ENCODE measurements at regions not wholly inside any gene's neighbourhood (a gene's known extent, or its start where the extent isn't known, plus 50 kb on each side); places are given as distances from the start of the nearest gene placed in this dataset.
A peak's percentile ranks its signal among the peaks of the same experiment; 100 is the strongest.
"Not testable (repeated sequence)": the region's sequence is repeated elsewhere in the genome, so short reads cannot be mapped to it uniquely, and the experiment has no call there.

DNA sequence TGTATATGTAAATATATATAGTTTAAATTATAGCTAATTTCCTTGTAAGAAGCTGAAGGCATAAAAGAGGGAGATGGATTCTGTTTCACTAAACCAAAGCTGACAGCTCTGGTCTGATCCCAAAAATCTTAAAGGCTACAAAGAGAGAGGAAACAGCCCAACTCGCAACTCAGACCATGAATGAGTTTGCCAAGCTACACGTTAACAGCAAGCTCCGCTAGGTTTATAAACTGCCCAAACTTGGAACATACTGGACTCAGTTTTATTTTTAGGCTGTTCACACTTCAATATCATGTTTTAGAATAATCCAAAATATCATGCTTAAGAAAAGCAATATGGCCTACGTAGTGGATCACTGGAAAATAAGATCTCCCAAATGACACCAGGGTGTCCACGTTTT is 318.3 kb upstream of the RPS23 start:
- DNase-seq: no peak

DNA sequence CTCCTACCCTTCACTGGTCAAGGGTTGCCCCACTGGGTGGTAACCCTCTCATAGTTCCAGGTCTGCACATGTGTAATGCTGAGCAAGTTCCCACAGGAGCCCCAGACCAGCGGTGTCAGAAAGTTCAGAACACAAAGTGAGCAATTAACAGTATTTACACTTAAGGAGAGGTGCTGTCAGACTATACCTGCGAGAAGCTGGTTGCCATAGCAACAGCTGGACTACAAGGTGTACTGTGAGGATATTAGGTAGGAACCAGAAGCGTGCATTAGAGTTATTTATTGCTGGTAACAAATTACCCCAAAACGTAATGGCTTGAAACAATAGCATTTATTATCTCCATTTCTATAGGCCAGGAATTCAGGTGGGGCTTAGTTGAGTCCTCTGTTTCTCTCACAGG is 317.0 kb upstream of the RPS23 start:
- DNase-seq: no peak

DNA sequence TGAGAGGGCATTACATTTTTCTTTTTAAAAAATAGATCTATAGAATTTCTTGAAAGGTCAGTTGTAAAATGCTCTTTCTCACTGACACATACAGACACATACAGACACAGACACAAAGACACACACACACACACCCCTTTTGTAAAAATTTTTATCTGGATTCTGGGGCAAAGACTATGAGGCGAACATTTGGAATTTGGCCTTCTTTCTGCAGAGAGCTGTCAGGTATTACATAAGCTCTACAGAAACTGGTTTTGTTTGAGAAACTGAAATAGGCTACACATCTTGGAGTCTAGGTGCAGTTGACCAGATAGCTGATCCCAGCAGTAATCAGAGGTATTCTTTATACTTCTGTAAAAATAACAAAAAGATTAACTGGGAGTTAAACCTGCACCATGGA is 315.9 kb upstream of the RPS23 start:
- no peak for DNase-seq

DNA sequence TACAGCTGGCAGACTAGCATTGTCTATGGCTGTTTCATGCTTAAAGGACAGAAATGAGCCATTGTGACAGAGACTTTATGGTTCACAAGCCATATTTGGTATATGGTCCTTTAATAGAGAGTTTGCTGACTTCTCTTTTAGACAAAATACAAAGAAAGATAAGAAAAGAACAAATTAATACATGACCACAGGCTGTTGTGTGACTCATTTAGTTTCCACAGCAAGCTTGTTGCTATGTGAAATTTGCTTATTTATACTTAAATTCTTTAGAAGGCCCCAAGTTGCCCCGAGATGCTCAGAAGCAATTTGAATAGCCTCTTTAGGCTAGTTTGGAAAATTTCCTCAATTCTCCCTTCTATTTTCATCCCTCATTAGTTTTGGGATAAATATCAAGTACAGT is 315.3 kb upstream of the RPS23 start:
- DNase-seq: no peak

DNA sequence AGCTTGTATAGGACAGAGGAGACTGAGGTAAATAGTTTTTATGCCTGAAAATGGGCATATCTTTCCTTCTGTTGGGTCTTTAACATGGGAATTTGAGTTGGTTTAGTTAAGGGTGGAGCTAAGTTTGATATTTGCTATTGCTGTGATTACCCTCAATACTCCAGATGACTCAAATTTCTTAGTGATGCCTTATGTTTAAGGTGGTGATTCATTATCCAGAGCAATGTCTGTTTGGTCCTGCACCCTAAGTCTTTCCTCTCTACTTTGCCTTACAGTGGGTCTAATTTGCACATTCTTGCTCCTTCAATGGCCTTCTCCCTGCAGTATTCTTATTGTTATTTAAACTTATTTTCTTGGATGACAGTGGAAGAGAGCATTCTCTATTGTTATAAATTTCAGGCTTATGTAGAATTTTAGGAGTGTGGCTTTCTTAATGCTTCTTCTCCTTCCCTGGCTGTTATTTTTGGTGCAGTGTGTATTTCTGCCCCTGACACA is 312.9 kb upstream of the RPS23 start:
- no peak for DNase-seq

DNA sequence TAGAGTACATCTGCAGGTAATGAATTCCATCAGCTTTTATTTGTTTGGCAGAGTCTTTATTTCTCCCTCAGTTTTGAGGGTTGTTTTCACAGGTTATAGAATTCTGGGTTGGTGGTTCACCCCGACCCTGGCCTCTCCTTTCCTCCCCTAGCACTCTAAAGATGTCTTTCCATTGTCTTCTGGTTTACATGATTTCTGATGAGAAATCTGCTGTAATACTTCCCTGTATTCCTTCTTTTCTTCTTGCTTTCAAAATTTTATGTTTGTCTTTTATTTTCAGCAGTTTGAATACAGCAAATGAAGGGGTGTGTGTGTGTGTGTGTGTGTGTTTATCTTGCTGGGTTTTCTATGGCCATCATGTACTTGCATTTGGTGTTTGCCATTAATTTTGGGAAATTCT is 312.0 kb upstream of the RPS23 start:
- DNase-seq: no peak

DNA sequence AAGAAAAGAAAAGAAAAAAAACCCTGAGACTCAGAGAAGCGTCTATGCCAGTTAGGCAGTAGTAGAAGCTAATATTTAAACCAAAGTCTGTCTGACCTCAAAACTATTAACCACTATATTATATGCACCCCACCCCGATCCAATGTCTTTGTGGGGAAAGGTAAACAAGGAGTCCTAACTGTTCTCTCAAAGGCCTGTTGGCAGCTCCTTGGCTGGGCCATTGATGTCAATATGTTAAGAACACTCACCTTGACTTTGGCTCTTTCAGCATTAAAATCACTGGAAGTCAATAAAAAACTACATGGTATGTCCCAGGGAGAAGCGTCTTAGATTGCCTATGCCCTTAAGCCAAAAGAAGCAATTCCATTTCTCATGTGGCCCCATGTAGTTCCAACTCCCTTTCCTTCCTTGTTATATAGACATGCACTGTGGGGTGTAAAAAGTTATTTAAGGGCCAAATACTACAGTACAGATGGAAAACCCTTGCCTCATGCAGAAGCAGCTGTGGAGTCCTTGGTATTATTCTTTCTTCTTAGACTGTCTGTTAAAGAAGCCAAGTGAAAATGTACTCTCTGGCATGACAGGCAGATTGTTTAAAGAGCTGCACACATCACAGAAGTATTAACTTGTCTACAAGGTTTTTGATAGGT is 308.6 kb upstream of the RPS23 start:
- DNase-seq: no peak

DNA sequence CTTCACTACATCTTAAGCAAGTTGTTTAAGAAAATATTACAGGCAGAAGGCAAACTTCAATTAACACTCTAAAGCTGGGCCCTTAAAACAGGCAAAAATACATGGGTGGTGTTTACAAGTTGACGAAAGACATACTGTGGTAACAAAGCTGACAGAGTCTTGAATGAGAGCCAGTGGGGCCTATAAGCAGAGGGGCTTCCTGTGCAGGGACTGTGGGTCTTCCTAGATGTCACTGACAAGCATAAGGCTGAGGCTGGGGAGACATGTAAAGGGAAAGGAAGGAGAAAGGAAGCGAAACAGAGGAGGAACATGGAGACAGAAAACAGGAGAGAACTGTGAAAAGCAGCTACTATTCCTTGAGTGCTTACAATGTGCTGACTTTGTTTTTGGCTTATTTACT is 308.0 kb upstream of the RPS23 start:
- DNase-seq: no peak

DNA sequence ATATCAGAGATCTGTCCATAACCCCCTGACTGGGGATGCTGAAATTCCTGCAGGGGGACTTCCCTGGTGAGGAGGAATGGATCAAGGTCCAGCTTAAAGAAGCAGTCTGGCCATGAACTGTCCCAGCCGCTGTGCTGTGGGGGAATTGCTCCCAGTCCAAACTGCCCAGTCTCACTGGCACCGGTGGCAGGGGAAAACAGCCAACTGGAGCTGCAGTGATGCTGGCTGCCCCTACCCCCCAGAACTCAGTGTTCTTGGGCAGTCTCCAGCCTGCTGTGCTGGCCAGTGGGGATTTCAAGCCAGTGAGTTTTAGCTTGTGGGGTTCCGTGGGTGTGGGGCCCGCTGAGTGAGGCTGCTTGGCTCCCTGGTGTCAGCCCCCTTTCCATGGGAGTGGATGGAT is 306.5 kb upstream of the RPS23 start:
- DNase-seq: no peak

DNA sequence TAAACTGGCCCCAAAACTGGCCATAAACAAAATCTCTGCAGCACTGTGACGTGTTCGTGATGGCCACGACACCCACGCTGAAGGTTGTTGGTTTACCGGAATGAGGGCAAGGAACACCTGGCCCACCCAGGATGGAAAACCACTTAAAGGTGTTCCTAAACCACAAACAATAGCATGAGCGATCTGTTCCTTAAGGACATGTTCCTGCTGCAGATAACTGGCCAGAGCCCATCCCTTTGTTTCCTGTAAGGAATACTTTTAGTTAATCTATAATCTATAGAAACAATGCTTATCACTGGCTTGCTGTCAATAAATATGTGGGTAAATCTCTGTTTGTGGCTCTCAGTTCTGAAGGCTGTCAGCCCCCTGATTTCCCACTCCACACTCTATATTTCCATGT is 305.2 kb upstream of the RPS23 start:
- not testable (repeated sequence) for DNase-seq

DNA sequence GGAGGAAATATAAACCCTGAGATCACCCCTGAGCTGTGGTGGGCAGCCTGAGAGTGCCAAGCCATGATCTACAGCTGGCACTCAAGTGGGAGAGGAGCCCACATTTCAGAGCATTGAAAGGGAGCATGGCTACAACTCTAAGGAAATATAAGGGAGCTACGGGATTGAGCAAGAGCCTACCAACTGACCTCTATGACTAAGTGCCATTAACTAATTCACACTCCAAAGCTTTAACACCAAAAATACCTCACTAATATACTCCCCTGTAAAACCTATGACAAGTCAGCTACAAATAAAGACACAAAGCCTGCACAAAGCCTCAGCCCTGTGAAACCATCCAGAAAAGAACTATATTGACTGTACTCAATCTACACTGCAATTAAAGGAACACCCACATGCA is 286.8 kb upstream of the RPS23 start:
- DNase-seq: no peak

DNA sequence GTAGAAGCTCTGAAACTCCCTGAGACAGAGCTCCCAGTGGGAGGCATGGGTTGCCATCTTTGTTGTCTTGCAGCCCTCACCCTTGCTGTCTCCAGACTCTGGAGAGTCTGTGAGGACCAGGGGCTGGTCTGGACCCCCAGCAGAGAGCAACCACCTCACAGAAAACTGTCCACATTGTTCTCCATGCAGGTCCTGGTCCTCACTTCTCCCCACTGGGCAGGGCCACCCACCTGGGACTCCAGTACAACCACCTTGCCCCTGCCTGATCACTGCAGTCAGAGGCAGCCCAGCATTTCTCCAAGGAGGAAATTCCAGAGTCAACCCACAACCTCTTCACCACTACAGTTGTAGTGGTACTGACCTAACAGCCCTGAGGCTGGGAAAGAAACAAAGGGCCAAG is 285.6 kb upstream of the RPS23 start:
- DNase-seq: no peak

DNA sequence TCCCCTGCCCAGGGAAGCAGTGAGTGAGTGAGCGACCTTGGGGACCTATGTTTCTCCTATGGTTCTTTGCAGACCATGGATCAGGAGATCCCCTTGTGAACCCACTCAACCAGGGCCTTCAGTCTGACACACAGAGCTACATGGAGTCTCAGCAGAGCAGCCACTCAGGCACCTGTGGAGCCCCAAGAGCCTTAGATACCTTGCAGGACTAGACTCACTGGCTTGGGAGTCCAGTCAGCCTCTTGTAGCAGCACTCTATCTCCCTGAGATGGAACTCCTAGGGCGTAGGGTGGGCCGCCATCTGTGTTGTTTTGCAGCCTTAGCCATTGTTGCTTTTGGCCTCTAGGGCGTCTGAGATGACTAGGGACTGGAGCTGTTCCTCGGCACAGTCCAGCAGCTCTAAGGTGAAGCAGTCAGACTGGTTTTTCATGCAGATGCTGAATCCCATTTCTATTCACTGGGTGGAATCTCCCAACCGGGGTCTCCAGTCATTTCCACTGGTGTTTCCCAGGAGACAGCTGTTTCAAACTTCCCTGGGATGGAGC is 284.6 kb upstream of the RPS23 start:
- DNase-seq: no peak

DNA sequence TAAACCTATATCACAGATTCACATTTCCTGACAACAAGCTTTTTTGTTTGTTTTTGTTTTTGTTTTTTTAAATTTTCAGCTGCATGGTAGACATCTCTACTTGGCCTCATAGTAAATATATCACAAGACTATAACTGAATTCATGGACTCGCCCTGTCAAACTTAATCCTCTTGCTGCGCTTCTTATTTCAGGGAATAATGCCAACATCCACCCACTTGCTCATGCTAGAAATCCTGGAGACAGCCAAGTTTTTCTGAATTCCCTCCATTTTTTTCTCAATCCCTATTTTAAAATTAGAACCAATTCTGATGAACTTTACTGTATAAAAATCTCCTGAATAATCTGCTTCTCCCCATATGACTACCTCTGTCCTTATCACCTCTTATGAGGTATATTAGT is 283.6 kb upstream of the RPS23 start:
- peak; percentile 48 for DNase-seq

DNA sequence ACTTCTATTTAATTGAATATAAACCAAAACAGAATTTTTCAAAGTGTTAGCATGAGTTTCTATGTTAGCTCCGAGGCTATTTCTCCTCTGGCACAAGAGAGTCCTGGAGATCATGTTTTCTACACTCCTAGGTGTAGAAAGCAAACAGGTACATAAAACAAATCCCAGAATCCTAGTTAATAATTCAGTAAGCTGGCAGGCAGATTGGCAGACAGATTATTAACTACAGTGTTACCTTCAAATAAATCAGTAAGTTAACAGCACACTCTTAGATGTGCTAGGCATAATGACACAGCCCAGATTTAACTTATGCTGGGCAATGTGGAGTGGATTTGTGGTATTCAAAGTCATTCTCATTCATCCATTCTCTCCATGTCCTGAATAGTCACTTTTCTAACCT is 282.8 kb upstream of the RPS23 start:
- DNase-seq: no peak

DNA sequence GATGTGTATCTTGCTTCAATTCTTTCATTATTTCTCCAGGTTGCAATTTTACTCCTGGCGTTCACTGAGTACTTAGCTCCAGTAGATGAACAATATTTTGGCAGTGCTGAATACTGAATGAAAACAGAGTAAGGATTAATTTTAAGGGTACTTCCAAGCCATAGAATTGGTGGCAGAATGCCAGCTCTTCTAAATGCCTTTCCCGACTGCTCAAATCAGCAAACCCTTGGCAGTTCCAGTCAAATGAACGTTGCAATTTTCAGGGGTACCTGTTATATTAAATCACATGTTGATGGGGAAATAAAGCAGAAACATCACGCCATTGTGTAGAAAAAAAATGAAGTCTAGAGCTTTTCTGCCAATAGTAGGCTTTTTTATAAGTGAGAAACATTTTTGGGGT is 282.4 kb upstream of the RPS23 start:
- DNase-seq: peak; percentile 75

DNA sequence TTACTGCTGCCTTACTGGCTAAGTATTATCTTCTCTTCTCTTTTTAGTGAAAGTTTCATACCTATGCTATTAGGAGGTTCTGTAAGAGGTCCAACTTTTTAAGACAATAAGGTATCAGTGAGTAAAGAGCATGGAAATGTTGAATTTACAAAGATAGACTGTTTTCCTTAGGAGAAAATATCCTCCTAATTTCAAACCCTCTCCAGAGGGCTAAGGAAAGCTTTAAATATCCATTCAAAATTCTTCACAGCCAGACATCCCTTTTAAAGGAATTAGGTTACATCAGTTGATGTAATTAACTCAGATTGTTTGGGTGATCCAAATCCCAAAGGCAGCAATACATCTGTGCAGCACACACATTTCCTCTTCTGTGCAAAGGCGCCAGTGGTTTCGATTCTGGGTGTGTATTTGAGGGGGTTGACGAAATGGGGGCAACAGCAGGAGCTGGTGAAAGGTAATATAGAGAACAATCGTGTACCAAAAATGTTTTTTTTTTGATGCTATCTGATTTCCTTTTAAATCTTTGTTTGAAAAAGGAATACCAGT is 273.8 kb upstream of the RPS23 start:
- no peak for DNase-seq

DNA sequence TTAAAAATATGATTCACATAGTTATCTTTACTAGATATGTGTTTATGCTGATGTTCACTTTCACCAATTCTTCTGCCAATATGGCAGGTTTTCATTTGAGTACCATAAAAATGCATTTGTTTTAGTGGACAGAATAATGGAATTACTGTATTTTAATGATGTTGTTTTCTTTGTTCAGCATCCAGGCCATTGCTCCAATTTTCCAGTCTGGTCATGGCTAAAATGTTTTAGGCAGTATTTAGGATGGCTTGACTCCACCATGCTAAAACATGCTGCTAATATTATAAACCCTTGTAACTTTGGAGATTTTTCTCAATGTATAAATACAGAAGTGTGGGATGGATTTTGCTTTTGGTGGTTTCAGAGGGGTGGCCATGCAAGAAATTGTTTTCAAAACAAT is 273.0 kb upstream of the RPS23 start:
- DNase-seq: no peak

DNA sequence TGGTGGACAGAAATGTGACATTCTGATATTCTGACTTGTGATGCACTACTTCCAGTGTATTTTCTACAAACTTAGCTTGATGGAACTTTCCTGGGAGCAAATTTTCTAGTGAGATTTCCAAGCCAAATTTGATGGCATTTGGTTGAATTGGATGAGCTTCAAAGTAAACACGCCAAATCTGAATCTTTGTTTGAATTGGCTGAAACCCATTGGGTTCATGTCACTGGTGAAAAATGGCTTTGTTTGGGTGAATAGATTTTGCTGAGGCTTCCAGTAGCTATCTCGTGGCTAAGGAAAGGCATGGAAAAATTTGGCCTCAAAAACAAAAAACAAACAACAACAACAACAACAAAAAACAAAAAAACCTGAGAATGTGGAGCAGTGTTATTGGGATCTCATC is 271.1 kb upstream of the RPS23 start:
- DNase-seq: peak; percentile 74

DNA sequence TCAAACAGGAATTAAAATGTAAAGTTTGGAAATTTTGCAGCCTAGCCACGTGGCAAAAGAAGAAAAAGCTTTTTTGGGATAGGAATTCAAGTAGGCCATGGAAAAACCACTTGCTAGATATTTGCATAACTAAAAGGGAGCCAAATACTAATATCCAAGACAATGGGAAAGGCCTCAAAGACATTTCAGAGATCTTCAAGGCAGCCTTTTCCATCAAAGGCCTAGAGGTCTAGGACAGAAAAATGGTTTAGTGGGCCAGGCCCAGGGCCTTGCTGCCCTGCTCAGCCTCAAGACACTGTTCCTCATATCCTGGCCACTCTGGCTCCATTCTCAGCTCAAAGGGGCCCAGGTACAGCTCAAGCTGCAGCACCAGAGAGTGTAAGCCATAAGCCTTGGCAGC is 265.9 kb upstream of the RPS23 start:
- no peak for DNase-seq

DNA sequence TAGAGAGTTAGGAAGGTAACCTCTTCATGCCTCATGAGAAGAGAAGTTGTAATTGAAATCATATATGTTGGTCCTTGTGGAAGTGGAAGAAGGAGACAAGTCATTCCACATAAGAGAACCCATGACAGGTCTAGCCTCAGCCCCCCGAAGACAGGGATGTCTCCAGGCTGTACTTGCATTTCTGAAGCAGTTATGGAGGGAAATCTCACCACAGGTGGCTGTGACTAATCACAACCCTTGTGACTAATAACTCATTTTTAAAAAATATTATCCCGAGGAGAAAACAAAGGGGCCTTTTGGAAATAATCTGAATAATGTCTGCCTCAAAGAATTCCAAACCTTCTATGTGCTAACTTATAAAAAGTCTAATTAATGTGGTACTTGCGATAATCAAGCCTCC is 262.1 kb upstream of the RPS23 start:
- DNase-seq: no peak

DNA sequence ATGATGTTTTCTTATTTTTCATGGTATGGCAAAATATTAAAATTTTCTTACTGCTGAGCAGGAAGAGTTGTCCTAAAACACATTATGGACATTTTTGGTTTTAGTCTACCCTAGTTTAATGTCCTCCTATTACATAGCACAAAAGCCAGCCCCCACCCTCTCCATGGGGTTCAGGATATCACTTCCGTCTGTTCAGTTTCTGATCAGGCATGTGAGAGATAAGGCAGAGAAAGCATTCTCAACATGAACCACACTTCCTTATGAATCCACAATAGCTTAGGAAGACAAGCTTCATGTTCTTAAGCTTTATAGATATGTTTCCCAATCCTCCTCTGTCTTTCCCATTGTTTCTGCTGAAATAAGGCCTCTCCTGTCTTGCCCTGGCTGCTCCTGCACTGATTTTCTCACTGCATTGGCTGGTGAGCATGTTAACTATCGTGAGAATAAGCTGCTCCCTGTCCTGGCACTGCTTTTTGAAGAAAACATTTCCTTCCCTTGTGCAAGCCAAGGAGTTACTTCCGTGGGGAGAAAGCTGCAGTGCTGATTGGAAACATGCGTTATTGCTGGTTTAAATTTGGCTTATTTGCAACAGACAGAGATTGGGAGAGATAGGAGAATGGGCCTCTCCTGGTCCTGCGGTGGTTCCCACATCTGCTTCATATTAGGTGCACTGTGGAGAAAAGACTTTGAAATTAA is 260.3 kb upstream of the RPS23 start:
- no peak for DNase-seq

DNA sequence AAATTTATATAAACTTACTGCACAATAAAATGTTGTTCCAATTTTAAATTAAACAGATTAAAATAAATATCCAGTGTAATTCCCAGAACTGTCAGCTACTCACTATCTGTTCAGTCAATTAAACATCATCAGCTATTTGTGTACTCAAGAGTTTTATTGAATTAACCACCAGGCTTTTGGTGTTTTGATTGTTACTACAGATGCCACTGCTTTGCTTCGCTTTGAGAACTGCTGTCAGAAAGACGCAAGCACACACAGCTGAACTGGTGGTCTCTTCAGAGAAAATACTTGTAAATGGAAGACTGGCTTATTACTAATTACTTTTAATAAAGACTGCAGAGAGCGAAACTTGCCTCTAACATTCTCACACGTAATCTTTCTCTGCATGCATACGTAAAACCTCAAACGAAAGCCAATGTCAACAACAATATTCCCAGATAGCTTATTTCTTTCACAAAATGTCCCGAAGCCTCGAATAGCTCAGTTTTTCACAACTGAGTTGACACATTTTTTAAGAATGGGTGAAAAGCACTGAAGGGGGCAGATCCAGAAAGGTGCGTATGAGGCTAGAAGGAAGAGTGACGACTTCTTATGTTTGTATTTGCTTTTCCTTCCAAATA is 259.6 kb upstream of the RPS23 start:
- DNase-seq: no peak

DNA sequence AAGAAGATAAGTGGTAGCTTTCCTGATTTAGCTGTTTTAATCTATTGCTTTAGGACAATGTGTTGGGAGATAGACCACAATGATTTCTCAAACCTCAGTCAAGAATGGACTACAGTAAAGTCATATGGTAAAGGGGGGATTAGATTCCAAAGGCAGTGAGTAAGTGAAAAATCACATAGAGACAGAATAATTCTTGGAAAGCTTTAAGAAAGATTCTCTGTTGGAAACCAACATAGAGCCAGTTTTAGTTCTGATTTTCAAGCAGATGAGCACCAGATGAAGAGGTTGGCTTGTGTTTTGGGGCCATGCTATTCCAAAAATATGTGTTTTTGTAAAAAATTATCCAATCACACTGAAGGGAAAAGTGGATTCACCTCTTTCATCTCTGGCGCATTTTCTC is 256.8 kb upstream of the RPS23 start:
- peak; percentile 30 for DNase-seq
